Activated CD8-positive, alpha-beta T cell treated with anti-CD3 and anti-CD28 coated beads, Interleukin-2, amount 10 ng/mL, durations not matched to agents 7 days and 5 days (primary cell): ENCODE measurements at regions not wholly inside any gene's neighbourhood (a gene's known extent, or its start where the extent isn't known, plus 50 kb on each side); places are given as distances from the start of the nearest gene placed in this dataset.

Experiments
- ATAC-seq: fragments of 150-1000 bp; cut with Tn5 transposase; one replicate; pipeline ENCODE4 v1.10.0; 2021; ENCODE audit warnings: moderate library complexity
- CTCF ChIA-PET: fragments of 350-600 bp; sonication (Branson Sonifier 250); formaldehyde crosslinking; loops from one replicate; lab custom pipeline; 2021; ENCODE audit warnings: antibody characterized with exemption; lab: Charles Lee
- POLR2A ChIA-PET: fragments of 350-600 bp; sonication (Branson Sonifier 250); formaldehyde crosslinking; loops from one replicate; lab custom pipeline; 2021; ENCODE audit warnings: antibody characterized with exemption; lab: Charles Lee
- DNase-seq: peaks from one replicate; pipeline ENCODE4 v3.0.0-alpha.2; 2020
- H3K27ac Mint-ChIP-seq: one replicate; pipeline ENCODE4 v1.8.0; 2021; ENCODE audit warnings: mild to moderate bottlenecking, mixed read lengths
- H3K27me3 Mint-ChIP-seq: one replicate; pipeline ENCODE4 v1.8.0; 2021; ENCODE audit warnings: low read depth, mixed read lengths
- H3K36me3 Mint-ChIP-seq: one replicate; pipeline ENCODE4 v1.8.0; 2021; ENCODE audit warnings: low read depth, mixed read lengths
- H3K4me1 Mint-ChIP-seq: one replicate; pipeline ENCODE4 v1.8.0; 2021; ENCODE audit warnings: low read depth, mixed read lengths
- H3K4me3 Mint-ChIP-seq: one replicate; pipeline ENCODE4 v1.8.0; 2021; ENCODE audit warnings: mild to moderate bottlenecking, mixed read lengths
- H3K9me3 Mint-ChIP-seq: one replicate; pipeline ENCODE4 v1.8.0; 2022; ENCODE audit warnings: mixed read lengths; ENCODE audit not compliant: insufficient read depth

DNA sequence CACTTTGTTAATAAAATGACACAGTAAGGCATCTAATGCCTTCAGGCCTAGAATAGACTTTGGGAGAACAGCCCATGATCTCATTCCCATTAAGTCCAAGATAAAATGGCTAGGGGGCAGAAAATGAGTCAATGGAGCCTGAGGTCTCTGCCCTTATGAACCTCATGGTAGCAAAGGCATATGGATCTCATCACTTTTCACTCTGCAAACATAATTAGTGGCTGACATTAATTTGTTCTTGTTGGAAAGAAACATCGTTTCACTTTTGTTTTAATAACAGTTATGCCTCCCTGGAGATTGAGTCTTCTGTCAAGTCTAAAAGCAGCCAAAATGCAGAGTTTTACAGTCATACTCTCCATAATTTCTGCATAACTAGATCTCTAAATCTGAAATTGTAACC lies 111.8 kb upstream of the API5 start:
- Mint-ChIP-seq H3K9me3 (no peaks in the 10 kb centered on the region), H3K27ac (no peak overlapping the region), H3K4me3 (no peak overlapping the region), H3K27me3 (no peaks in the 10 kb centered on the region), H3K4me1 (no peaks in the 10 kb centered on the region), H3K36me3 (no peaks in the 10 kb centered on the region)
- DNase-seq = no peak
- ATAC-seq = no peak
- CTCF ChIA-PET = no interaction called here
- POLR2A ChIA-PET = no interaction called here

DNA sequence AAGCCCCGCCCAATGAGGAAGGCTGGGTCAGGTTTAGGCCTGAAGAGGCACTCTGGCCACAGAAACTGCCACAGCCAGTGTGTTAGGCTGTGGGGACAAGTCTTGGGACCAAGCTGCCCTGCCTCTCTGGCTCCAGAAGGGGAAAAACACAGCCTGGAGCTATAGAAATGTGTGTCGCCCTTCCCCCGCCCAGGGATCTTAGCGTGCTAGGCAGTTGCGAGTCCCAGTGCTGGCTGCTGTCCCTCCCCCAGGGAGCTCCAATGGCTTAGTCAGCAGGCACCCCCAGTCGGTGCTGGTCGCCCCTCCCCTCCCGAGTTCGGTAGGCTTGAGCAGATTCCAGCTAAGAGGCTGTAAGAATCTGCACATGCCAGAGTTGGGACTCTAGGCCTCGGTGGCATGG lies 99.5 kb upstream of the API5 start:
- Mint-ChIP-seq H3K4me1 (no peaks in the 10 kb centered on the region), H3K4me3 (no peak overlapping the region), H3K27me3 (no peaks in the 10 kb centered on the region), H3K36me3 (no peaks in the 10 kb centered on the region), H3K9me3 (no peaks in the 10 kb centered on the region), H3K27ac (no peak overlapping the region)
- ATAC-seq = no peak
- ChIA-PET POLR2A (no interaction called here), CTCF (no interaction called here)
- no peak for DNase-seq

DNA sequence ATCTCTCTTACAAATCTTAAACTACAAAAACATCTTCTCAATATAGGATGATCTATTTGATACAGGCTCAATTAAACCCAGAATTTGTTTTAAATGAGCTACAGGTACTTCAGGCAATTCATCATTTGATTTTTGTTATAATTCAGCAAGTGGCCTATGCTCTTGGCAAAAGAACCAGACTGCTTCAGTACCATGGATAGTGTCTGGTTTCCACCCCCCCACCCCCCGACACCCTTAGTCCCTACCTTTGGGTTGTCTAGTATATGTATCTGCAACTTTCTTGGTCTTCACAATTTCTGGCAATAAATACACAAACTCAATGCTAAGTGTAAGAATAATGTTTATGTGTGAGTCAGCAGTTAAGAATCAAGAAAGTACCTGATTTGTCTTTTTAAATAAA lies 97.3 kb upstream of the API5 start:
- H3K9me3 Mint-ChIP-seq = no peaks in the 10 kb centered on the region
- ATAC-seq (no peak), DNase-seq (no peak)
- no peak overlapping the region for H3K4me3 Mint-ChIP-seq
- ChIA-PET CTCF (no interaction called here), POLR2A (no interaction called here)
- H3K4me1 Mint-ChIP-seq = no peaks in the 10 kb centered on the region
- H3K27me3 Mint-ChIP-seq = no peaks in the 10 kb centered on the region
- no peak overlapping the region for H3K27ac Mint-ChIP-seq
- no peaks in the 10 kb centered on the region for H3K36me3 Mint-ChIP-seq

DNA sequence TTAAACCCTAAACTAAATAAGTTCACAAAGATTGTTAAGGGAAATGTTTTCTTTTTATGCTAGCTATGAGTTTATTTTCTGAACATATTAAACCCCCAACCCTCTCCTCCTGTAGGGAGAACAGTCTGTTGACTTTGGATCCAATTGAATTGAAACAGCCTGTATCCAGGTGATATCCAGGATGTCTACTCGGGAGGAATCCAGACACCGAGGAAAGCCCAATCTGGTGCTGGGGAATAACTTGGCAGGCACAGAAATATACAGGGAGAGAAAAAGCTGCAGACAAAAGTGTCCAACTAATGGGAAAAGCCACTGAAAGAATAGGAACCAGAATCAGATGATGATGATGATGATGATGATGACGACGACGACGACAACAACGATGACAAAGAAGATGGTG lies 93.9 kb upstream of the API5 start:
- ChIA-PET CTCF (no interaction called here), POLR2A (no interaction called here)
- Mint-ChIP-seq H3K27ac (no peak overlapping the region), H3K36me3 (no peaks in the 10 kb centered on the region), H3K4me1 (no peaks in the 10 kb centered on the region), H3K4me3 (no peak overlapping the region), H3K9me3 (no peaks in the 10 kb centered on the region), H3K27me3 (no peaks in the 10 kb centered on the region)
- DNase-seq = no peak
- no peak for ATAC-seq

DNA sequence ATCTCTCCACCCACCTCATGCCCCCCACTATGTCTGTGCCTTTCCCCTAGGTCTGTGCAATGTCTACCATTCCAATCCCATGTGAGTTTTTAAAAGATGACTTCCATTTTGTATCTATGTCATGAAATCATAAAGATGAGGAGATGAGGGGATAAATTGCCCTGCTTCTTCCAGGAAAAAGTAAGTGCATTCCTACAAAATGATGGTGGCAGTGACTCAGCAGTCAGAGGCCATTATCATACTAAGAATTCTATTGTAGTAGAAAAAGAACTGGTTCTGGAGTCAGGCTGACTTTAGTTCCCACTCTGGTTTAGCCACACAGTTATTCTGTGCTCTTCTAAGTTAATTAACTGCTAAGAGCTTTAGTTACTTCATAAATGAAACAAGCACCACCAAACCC lies 89.6 kb upstream of the API5 start:
- Mint-ChIP-seq H3K9me3 (no peaks in the 10 kb centered on the region), H3K4me3 (no peak overlapping the region), H3K36me3 (no peaks in the 10 kb centered on the region), H3K27ac (no peak overlapping the region), H3K27me3 (no peaks in the 10 kb centered on the region), H3K4me1 (no peaks in the 10 kb centered on the region)
- ChIA-PET CTCF (no interaction called here), POLR2A (no interaction called here)
- ATAC-seq = no peak
- DNase-seq = no peak

DNA sequence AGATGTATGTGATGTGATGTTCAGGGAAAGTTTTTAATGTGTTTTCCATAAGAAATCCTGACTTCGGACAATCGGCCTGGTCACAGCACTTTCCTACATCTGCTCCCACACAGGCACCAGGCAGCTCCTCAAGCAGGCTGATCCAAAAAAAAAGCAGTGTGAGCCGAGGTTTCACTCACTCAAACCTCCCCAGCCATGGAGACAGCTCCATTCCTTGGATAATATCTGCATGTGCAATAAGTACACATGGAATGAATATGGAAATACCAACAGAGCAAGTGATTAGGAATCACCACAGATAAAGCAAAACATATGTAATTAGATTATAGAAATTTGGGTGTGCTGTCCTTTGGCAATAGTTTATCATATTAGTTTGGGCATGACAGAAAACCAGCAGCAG lies 88.8 kb upstream of the API5 start:
- Mint-ChIP-seq H3K9me3 (no peaks in the 10 kb centered on the region), H3K4me3 (no peak overlapping the region), H3K4me1 (no peaks in the 10 kb centered on the region), H3K27ac (no peak overlapping the region), H3K36me3 (no peaks in the 10 kb centered on the region), H3K27me3 (no peaks in the 10 kb centered on the region)
- ATAC-seq (no peak), DNase-seq (no peak)
- ChIA-PET POLR2A (no interaction called here), CTCF (no interaction called here)

DNA sequence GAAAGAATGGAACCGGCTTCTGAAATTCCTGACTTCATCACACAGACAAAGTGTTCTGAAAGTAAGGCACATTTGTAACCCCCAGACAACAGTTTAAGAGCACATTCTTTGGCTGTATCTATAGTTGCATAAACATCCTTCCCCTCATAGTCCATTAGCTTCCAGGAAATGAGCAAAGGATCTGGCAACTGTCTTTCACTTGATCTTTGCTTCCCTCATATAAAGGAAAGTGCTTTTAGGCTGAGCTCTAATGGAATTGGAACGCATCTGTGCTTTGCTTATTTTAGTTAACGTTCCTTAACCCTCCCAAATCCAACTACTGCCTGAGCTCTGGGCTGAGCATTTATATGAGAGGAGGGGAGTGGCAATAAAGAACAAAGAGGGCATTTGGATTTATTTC lies 76.9 kb upstream of the API5 start:
- DNase-seq = no peak
- Mint-ChIP-seq H3K27ac (no peak overlapping the region), H3K4me1 (no peaks in the 10 kb centered on the region), H3K36me3 (no peaks in the 10 kb centered on the region), H3K4me3 (no peak overlapping the region), H3K27me3 (peaks cover under 1% of the 10 kb centered on the region), H3K9me3 (no peaks in the 10 kb centered on the region)
- POLR2A ChIA-PET = no interaction called here
- CTCF ChIA-PET = no interaction called here
- no peak for ATAC-seq

DNA sequence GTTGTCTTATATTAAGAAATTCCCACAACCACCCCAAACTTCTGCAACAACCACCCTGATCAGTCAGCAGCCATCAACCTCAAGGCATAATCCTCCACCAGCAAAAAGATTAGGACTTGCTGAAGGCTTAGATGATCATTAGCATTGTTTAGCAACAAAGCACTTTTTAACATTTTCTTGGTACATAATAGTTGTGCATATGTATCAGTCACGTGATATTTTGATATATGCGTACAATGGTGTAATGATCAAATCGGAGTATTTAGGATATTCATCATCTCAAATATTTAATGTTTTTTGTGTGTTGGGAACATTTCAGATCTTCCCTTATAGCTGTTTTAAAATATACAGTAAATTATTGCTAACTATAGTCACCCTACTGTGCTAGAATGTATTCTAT lies 73.5 kb upstream of the API5 start:
- ChIA-PET POLR2A (no interaction called here), CTCF (no interaction called here)
- no peak for ATAC-seq
- Mint-ChIP-seq H3K4me3 (no peak overlapping the region), H3K9me3 (no peaks in the 10 kb centered on the region), H3K27me3 (no peaks in the 10 kb centered on the region), H3K27ac (no peak overlapping the region), H3K4me1 (no peaks in the 10 kb centered on the region), H3K36me3 (no peaks in the 10 kb centered on the region)
- DNase-seq = no peak

DNA sequence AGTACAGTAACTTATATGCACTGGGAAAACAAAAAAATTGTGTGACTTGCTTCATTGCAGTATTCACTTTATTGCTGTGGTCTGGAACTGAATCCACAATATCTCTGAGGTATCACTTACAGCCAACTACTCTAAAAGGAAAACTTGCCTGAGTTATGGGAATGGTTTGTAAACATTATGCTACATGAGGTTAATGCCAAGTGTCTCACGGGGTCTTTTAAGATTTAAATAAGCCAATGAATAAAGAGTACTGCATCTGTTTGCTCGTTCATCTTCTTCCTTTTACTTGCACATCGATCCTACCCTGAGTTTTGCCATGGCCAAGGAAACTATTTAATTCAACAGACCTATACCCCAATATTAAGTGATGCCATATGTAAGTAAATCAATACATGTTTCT lies 72.0 kb upstream of the API5 start:
- DNase-seq = no peak
- Mint-ChIP-seq H3K4me3 (no peak overlapping the region), H3K27me3 (no peaks in the 10 kb centered on the region), H3K36me3 (no peaks in the 10 kb centered on the region), H3K27ac (no peak overlapping the region), H3K4me1 (no peaks in the 10 kb centered on the region), H3K9me3 (no peaks in the 10 kb centered on the region)
- no peak for ATAC-seq
- ChIA-PET POLR2A (no interaction called here), CTCF (no interaction called here)

DNA sequence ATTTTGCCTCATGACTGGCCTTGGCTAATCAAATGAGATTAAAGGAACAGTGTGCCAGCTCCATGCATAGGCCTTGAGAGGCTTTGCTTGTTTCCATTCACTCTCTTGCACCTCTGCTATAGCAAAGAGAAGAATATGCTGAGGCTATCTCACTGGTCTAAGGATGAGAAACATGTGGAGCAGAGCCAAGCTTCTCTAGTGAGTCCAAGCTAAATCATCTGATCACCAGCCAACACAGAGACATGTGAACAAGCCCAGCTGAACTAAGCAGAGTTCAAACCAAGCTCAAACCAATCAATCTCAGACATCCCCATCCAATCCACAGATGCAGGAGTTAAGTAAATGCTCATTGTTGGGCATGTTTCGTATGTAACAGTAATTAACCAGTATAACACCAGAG lies 69.4 kb upstream of the API5 start:
- CTCF ChIA-PET = no interaction called here
- Mint-ChIP-seq H3K4me1 (no peaks in the 10 kb centered on the region), H3K27ac (no peak overlapping the region), H3K4me3 (no peak overlapping the region), H3K36me3 (no peaks in the 10 kb centered on the region), H3K27me3 (no peaks in the 10 kb centered on the region), H3K9me3 (no peaks in the 10 kb centered on the region)
- ATAC-seq = no peak
- POLR2A ChIA-PET = no interaction called here
- no peak for DNase-seq

DNA sequence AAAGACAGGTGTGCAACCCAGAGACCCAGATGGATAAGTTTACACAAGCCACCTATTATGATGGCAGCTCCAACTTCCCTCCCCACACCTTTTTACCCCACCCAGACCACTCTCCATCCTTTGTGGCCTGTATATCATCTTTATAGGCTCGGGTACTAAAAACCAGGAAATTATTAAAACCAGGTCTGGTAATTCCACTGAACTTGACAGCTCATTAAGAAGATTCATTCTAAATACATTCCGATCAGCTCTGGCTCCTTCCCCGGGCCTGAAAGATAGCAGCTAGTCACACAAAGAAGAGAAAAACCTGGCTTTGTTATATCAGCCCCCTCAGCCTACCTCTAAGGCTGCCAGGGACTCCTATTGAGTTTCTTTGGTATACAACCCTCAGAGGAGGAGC lies 67.9 kb upstream of the API5 start:
- Mint-ChIP-seq H3K36me3 (no peaks in the 10 kb centered on the region), H3K27ac (no peak overlapping the region), H3K4me1 (no peaks in the 10 kb centered on the region), H3K27me3 (no peaks in the 10 kb centered on the region), H3K4me3 (no peak overlapping the region), H3K9me3 (no peaks in the 10 kb centered on the region)
- CTCF ChIA-PET = no interaction called here
- POLR2A ChIA-PET = no interaction called here
- ATAC-seq (no peak), DNase-seq (no peak)

DNA sequence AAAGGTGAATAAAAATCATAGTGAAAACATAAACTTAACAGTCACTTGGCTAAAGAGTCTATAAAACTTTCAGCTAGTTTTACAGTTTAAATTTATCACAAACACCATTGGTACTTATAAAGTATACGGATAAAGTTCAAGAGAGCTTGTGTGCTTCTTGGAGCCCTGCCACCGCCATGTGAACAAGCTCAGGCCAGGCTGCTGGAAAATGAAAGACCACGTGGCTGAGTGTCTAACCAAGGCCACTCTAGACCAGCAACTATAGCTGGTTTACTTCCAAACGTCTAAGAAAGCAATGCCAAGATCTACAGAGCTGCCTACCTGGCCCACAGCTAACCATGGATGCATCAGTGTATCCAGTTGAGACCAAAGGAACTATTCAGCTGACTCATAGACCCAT lies 66.3 kb upstream of the API5 start:
- no peak for ATAC-seq
- no peak overlapping the region for H3K4me3 Mint-ChIP-seq
- no peak overlapping the region for H3K27ac Mint-ChIP-seq
- ChIA-PET CTCF (interaction anchor here (1.4 kb wide), 1 partner anchor 9 kb away, joined by 3 read pairs; no protein-coding TSS in a partner anchor), POLR2A (no interaction called here)
- no peaks in the 10 kb centered on the region for H3K27me3 Mint-ChIP-seq
- no peaks in the 10 kb centered on the region for H3K4me1 Mint-ChIP-seq
- no peak for DNase-seq
- H3K36me3 Mint-ChIP-seq = no peaks in the 10 kb centered on the region
- no peaks in the 10 kb centered on the region for H3K9me3 Mint-ChIP-seq

DNA sequence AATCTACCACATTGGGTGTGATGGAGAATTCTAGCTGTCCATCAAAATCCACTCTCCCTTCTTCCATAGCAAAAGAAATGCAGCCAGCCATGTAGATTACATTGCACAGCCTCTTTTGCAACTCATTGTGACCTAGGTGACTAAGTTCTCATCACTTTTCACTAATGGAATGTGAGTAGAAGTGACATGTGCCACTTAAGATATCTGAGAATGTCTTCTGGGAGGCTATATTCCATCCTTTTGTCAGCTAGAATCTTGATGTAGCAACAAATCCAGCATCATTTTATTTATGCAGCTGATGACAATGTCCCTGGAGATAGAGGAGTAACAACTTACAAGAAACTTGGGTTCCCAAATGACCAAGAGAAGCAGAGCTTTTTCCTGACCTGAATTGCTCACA lies 61.5 kb upstream of the API5 start:
- no peaks in the 10 kb centered on the region for H3K9me3 Mint-ChIP-seq
- POLR2A ChIA-PET = no interaction called here

More for the DNA sequence above, 61.5 kb upstream of the API5 start:
- ATAC-seq = no peak
- H3K27me3 Mint-ChIP-seq = no peaks in the 10 kb centered on the region
- CTCF ChIA-PET = no interaction called here
- H3K36me3 Mint-ChIP-seq = no peaks in the 10 kb centered on the region
- H3K4me3 Mint-ChIP-seq = no peak overlapping the region
- DNase-seq = no peak
- no peak overlapping the region for H3K27ac Mint-ChIP-seq
- H3K4me1 Mint-ChIP-seq = no peaks in the 10 kb centered on the region
